Chondrocyte (in vitro differentiated cells): ENCODE measurements at regions not wholly inside any gene's neighbourhood (a gene's known extent, or its start where the extent isn't known, plus 50 kb on each side); places are given as distances from the start of the nearest gene placed in this dataset.

ENCODE experiments used
- DNase-seq: peaks from one replicate; pipeline ENCODE4 v3.0.0; 2021; ENCODE audit warnings: mixed read lengths, low spot score
- H3K27ac Mint-ChIP-seq: one replicate; pipeline ENCODE4 v1.8.0; 2021; ENCODE audit warnings: mild to moderate bottlenecking, moderate library complexity, mixed read lengths; ENCODE audit not compliant: unreplicated experiment
- H3K27me3 Mint-ChIP-seq: 2 replicates; pipeline ENCODE4 v1.8.0; 2021; ENCODE audit warnings: low read depth, mixed read lengths
- H3K36me3 Mint-ChIP-seq: 2 replicates; pipeline ENCODE4 v1.8.0; 2021; ENCODE audit warnings: low read depth, mixed read lengths
- H3K4me1 Mint-ChIP-seq: 2 replicates; pipeline ENCODE4 v1.8.0; 2021; ENCODE audit warnings: low read depth, mild to moderate bottlenecking, mixed read lengths
- H3K4me3 Mint-ChIP-seq: one replicate; pipeline ENCODE4 v1.8.0; 2021; ENCODE audit warnings: mild to moderate bottlenecking, moderate library complexity, mixed read lengths; ENCODE audit not compliant: unreplicated experiment
- H3K9me3 Mint-ChIP-seq: 2 replicates; pipeline ENCODE4 v1.8.0; 2021; ENCODE audit warnings: low read depth, mixed read lengths
- CTCF ChIP-seq: fragments of 200-600 bp; sonication (generic); IDR thresholded peaks from 2 replicates; pipeline ENCODE4 v1.5.0; 2021; ENCODE audit warnings: antibody characterized with exemption, mild to moderate bottlenecking, moderate library complexity

- no peak for TF ChIP-seq CTCF
- Mint-ChIP-seq H3K4me3 (no peak overlapping the region), H3K27me3 (no peaks in the 10 kb centered on the region), H3K9me3 (no peaks in the 10 kb centered on the region), H3K27ac (no peak overlapping the region), H3K36me3 (peaks cover 24% of the 10 kb centered on the region), H3K4me1 (peaks cover 35% of the 10 kb centered on the region)
- no peak for DNase-seq
Observed at GRCh38 chr5:124644582-124644981, 101.9 kb downstream of the ZNF608 start.

- no peaks in the 10 kb centered on the region for H3K9me3 Mint-ChIP-seq
- no peak overlapping the region for H3K4me3 Mint-ChIP-seq
- no peak for TF ChIP-seq CTCF
- H3K36me3 Mint-ChIP-seq = peaks cover 27% of the 10 kb centered on the region
- no peak overlapping the region for H3K27ac Mint-ChIP-seq
- H3K27me3 Mint-ChIP-seq = no peaks in the 10 kb centered on the region
- peaks cover 35% of the 10 kb centered on the region for H3K4me1 Mint-ChIP-seq
- no peak for DNase-seq
Observed at GRCh38 chr5:124644138-124644537, 102.3 kb downstream of the ZNF608 start.

- DNase-seq = no peak
- Mint-ChIP-seq H3K36me3 (peaks cover 25% of the 10 kb centered on the region), H3K27ac (no peak overlapping the region), H3K4me1 (peaks cover 29% of the 10 kb centered on the region), H3K27me3 (no peaks in the 10 kb centered on the region), H3K4me3 (no peak overlapping the region), H3K9me3 (no peaks in the 10 kb centered on the region)
- TF ChIP-seq CTCF = no peak
Observed at GRCh38 chr5:124643336-124643735, 103.1 kb downstream of the ZNF608 start.

- no peaks in the 10 kb centered on the region for H3K9me3 Mint-ChIP-seq
- H3K27ac Mint-ChIP-seq = no peak overlapping the region
- no peak for TF ChIP-seq CTCF
- peaks cover 26% of the 10 kb centered on the region for H3K4me1 Mint-ChIP-seq
- H3K36me3 Mint-ChIP-seq = peaks cover 19% of the 10 kb centered on the region
- no peak for DNase-seq
- H3K27me3 Mint-ChIP-seq = no peaks in the 10 kb centered on the region
- no peak overlapping the region for H3K4me3 Mint-ChIP-seq
Observed at GRCh38 chr5:124642151-124642550, 104.3 kb downstream of the ZNF608 start.

- peaks cover 13% of the 10 kb centered on the region for H3K36me3 Mint-ChIP-seq
- H3K27ac Mint-ChIP-seq = no peak overlapping the region
Observed at GRCh38 chr5:124641154-124641792, 105.2 kb downstream of the ZNF608 start.

More at GRCh38 chr5:124641154-124641792, 105.2 kb downstream of the ZNF608 start:
- no peak for TF ChIP-seq CTCF
- Mint-ChIP-seq H3K27me3 (no peaks in the 10 kb centered on the region), H3K9me3 (no peaks in the 10 kb centered on the region), H3K4me1 (peaks cover 26% of the 10 kb centered on the region), H3K4me3 (no peak overlapping the region)
- no peak for DNase-seq
